ENCODE measurements at regions not wholly inside any gene's neighbourhood (a gene's known extent, or its start where the extent isn't known, plus 50 kb on each side); places are given as distances from the start of the nearest gene placed in this dataset.

DNA sequence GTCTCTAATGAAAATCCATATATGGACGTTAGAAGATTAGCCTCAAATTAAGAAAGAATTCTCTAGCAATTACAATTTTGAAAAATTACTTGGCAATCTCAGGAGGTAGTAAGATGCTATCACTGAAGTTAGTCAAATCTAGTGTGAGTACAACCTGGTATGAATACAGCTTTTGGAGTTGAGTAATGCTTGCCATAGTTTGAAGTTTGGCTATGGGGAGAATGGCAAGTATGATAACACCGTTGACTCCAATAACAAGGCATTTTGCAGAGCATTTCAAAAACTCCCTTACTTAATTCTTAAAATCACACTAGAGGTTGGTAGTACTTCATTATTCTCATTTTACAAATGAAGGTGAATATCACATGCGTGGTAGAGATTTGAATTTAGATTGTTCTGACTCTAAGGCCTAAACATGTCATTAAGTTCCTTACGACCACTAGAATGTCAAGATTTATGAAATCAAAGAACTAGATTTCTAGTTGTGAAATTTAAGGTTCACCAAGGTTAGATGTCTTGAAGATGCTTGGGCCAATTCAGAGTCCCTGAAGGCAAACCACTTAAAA, 355.4 kb downstream of the ETS1 start:
- peaks cover 6% of the 10 kb centered on the region for H3K4me1 ChIP-seq
- WGBS = 82% methylated on average over 4 of the region's 4 CpGs
- no peak overlapping the region for H3K27ac ChIP-seq
- H3K4me3 ChIP-seq = no peak overlapping the region
- no peaks in the 10 kb centered on the region for H3K9me3 ChIP-seq
- no peak for TF ChIP-seq POLR2AphosphoS5 (IDR thresholded peaks at IDR 0.05)
- no peak for TF ChIP-seq POLR2A (IDR thresholded peaks at IDR 0.05)
- no peak for TF ChIP-seq EP300 (IDR thresholded peaks at IDR 0.05)
- TF ChIP-seq, protein P1, sequence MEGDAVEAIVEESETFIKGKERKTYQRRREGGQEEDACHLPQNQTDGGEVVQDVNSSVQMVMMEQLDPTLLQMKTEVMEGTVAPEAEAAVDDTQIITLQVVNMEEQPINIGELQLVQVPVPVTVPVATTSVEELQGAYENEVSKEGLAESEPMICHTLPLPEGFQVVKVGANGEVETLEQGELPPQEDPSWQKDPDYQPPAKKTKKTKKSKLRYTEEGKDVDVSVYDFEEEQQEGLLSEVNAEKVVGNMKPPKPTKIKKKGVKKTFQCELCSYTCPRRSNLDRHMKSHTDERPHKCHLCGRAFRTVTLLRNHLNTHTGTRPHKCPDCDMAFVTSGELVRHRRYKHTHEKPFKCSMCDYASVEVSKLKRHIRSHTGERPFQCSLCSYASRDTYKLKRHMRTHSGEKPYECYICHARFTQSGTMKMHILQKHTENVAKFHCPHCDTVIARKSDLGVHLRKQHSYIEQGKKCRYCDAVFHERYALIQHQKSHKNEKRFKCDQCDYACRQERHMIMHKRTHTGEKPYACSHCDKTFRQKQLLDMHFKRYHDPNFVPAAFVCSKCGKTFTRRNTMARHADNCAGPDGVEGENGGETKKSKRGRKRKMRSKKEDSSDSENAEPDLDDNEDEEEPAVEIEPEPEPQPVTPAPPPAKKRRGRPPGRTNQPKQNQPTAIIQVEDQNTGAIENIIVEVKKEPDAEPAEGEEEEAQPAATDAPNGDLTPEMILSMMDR (IDR thresholded peaks at IDR 0.05) = no peak
- no peaks in the 10 kb centered on the region for H3K27me3 ChIP-seq
- DNase-seq (ENCODE audit: low spot score in 2 of 2) = no peak
- H3K36me3 ChIP-seq = no peaks in the 10 kb centered on the region

- Histone ChIP-seq H3K9me3 (no peaks in the 10 kb centered on the region), H3K36me3 (no peaks in the 10 kb centered on the region), H3K4me1 (no peaks in the 10 kb centered on the region), H3K27ac (no peak overlapping the region), H3K27me3 (no peaks in the 10 kb centered on the region), H3K4me3 (no peak overlapping the region)
- DNase-seq (ENCODE audit: low spot score in 2 of 2) = no peak
- TF ChIP-seq, protein P1 (IDR thresholded peaks at IDR 0.05) = no peak
- no peak for TF ChIP-seq POLR2A (IDR thresholded peaks at IDR 0.05)
- no peak for TF ChIP-seq POLR2AphosphoS5 (IDR thresholded peaks at IDR 0.05)
- TF ChIP-seq EP300 (IDR thresholded peaks at IDR 0.05) = no peak
- WGBS = 87% methylated on average over 3 of the region's 3 CpGs
These were observed 359.9 kb downstream of the ETS1 start for GRCh38 chr11:128227466-128227865.

DNA sequence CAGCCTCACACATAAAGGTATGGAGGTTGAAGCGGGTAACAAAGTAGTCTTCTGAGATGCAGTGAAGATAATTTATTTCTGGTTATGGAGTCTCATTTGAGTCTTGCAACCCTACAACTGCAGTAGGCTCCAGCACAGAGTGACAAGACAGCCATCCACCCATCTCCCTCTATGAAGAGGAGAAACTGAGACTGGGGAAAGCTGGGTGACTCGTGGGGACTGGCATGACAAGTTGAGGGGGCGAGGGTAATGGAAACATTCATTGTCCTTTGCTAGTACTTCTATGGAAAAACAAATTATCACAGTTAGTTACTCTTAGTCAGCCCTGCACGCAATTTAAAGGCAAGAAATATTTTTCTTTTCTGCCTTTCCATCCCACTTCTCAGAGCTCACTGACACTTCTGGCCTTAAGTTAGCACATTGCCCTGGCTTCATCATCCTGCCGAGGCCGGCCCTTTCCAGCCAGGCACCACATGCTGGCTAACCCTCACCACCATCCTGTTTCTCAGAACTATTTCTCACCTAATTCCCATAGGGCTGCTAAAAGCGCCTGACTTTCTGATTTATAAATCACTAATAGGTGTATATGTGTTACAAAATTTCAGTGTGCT, 361.1 kb downstream of the ETS1 start:
- H3K4me1 ChIP-seq = no peaks in the 10 kb centered on the region
- no peaks in the 10 kb centered on the region for H3K27me3 ChIP-seq
- no peak overlapping the region for H3K4me3 ChIP-seq
- no peak for TF ChIP-seq EP300 (IDR thresholded peaks at IDR 0.05)
- TF ChIP-seq, protein P1 (IDR thresholded peaks at IDR 0.05) = no peak
- no peaks in the 10 kb centered on the region for H3K9me3 ChIP-seq
- no peaks in the 10 kb centered on the region for H3K36me3 ChIP-seq
- 90% methylated on average over 7 of the region's 7 CpGs for WGBS
- DNase-seq (ENCODE audit: low spot score in 2 of 2) = no peak
- H3K27ac ChIP-seq = no peak overlapping the region

DNA sequence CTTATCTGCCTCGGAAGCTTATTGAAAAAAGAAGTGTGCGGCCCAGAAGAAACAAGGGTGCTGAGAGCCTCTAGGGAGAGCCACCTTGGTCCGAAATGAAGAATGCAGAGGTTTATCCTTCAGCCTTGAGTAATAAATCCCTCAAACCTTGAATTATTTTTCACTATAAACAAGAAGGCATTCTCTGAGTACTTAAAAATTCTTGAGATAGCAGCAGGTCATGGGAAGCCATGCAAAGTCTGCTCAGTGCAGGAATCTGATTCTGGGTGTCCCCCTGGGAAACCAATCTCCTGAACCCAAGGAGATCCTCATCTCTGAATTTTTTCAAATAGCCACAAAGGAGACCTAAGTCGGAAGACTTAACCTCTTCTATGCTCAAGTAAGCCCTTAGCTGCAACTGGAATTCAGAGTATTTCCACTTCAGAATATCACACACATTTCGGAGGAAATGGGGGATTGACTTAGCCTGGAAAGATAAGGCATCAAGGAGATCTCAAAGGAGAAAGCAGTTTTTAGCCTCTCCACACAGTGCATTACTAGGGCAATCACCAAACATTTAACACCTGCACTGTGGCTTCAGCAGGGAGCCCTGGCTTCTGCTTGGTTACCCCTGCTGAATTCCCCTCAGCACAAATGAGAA, 365.0 kb downstream of the ETS1 start:
- Histone ChIP-seq H3K4me3 (no peak overlapping the region), H3K27me3 (no peaks in the 10 kb centered on the region), H3K27ac (no peak overlapping the region), H3K9me3 (no peaks in the 10 kb centered on the region), H3K4me1 (no peaks in the 10 kb centered on the region), H3K36me3 (no peaks in the 10 kb centered on the region)
- no peak for TF ChIP-seq POLR2A (IDR thresholded peaks at IDR 0.05)
- TF ChIP-seq, protein P1 (IDR thresholded peaks at IDR 0.05) = no peak
- TF ChIP-seq EP300 (IDR thresholded peaks at IDR 0.05) = no peak
- TF ChIP-seq POLR2AphosphoS5 (IDR thresholded peaks at IDR 0.05) = no peak
- WGBS = 90% methylated on average over 5 of the region's 5 CpGs
- no peak for DNase-seq (ENCODE audit: low spot score in 2 of 2)

GRCh38 chr11:128219731-128220120, 367.6 kb downstream of the ETS1 start:
- WGBS = 79% methylated on average over 4 of the region's 4 CpGs
- Histone ChIP-seq H3K4me3 (no peak overlapping the region), H3K36me3 (no peaks in the 10 kb centered on the region), H3K27ac (no peak overlapping the region), H3K27me3 (no peaks in the 10 kb centered on the region), H3K9me3 (no peaks in the 10 kb centered on the region), H3K4me1 (no peaks in the 10 kb centered on the region)
- DNase-seq (ENCODE audit: low spot score in 2 of 2) = no peak
- no peak for TF ChIP-seq POLR2AphosphoS5 (IDR thresholded peaks at IDR 0.05)
- TF ChIP-seq, protein P1 (IDR thresholded peaks at IDR 0.05) = no peak
- no peak for TF ChIP-seq EP300 (IDR thresholded peaks at IDR 0.05)
- TF ChIP-seq POLR2A (IDR thresholded peaks at IDR 0.05) = no peak

Data from suprapubic skin (tissue), 4 donors.